HTR-8/SVneo (cell line): ENCODE measurements at regions not wholly inside any gene's neighbourhood (a gene's known extent, or its start where the extent isn't known, plus 50 kb on each side); places are given as distances from the start of the nearest gene placed in this dataset.
"Not testable (repeated sequence)": the region's sequence is repeated elsewhere in the genome, so short reads cannot be mapped to it uniquely, and the experiment has no call there.

Experiments
- DNase-seq: peaks from one replicate; pipeline ENCODE4 v3.0.0; 2011; ENCODE audit warnings: low spot score, mixed read lengths; ENCODE audit not compliant: insufficient read length
- FAIRE-seq: peaks from 2 replicates; lab custom pipeline; 2011; peaks lifted over from hg19 to GRCh38; lab: Jason Lieb, UNC

DNA sequence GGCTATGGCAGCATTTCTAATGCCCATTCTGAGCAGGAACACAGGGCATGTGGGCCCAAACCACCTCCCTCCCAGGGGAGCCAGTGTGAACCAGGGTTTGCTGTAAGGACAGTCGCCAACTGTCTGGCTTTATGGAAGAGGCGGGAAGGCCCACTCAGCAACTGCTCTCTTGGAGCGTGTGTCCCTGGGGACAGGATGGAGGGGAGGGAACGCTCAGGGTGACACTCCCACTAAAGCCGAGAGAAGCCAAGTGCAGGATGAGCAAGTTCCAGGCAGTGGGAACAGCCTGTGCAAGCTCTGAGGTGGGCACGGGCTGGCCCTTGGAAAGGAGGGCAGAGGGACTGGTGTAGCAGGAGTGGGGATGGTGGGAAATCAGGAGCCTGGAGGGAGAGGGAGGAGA, 233.0 kb upstream of the FRG2C start:
- not testable (repeated sequence) for FAIRE-seq

DNA sequence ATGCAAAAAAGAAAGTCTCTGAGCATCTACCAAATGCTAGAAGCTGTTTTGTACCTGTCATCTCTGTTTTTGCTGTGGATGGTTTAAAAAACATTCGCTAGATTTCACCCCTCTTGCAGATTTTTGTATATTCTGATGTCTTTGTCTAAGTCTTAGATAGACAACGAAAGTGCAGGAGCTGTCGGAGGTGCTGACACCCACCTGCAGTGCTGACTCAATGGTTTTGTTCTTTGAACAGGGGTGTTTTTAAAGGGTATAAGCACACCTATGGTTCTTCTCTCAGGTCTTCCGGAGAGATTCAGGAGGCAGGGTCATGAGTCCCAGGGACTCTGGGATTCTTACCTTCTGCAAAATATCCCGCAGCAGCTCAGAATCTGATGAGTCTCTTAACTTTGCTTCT, 231.7 kb upstream of the FRG2C start:
- DNase-seq, FAIRE-seq: not testable (repeated sequence)

More for the DNA sequence above, 233.0 kb upstream of the FRG2C start:
- DNase-seq, result not testable (repeated sequence)

DNA sequence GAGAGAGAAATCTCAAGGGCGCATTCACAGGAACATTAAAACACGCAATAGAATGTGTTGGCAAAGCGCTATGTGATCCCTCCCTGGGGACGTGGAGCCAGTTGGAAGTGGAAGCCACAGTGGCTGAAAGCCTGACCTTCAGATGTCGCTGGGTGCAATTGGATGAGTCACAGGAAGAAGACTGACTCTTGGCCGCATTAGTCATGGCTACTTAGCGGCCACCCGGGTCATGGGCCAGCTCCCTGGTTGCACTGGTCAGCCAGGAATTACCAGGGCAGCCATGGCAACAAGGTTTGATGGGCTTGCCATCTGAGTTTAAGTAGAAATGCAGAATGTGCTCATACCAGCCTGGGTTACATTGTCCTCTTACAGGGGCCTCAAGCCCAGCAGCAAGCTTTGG, 231.2 kb upstream of the FRG2C start:
- not testable (repeated sequence) for FAIRE-seq
- peak; percentile 24 for DNase-seq

DNA sequence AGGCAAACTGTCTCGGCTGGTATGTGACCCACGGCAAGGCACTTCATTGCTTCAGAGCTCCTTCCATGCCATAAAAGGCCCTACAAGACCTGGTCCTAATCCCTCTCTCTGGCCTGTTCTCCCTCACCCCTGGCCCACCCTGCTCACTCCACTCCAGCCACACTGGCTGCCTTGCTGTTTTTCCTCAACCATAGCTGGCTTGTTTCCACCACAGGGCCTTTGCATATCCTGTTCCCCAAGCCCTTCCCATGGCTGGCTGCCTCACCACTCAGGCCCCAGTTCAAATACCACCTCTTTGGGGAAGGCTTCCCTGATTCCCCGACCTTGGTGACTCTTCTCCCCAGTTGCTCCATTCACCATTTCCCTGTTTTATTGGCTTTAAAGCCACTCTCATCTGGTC, 230.8 kb upstream of the FRG2C start:
- DNase-seq, FAIRE-seq: not testable (repeated sequence)

DNA sequence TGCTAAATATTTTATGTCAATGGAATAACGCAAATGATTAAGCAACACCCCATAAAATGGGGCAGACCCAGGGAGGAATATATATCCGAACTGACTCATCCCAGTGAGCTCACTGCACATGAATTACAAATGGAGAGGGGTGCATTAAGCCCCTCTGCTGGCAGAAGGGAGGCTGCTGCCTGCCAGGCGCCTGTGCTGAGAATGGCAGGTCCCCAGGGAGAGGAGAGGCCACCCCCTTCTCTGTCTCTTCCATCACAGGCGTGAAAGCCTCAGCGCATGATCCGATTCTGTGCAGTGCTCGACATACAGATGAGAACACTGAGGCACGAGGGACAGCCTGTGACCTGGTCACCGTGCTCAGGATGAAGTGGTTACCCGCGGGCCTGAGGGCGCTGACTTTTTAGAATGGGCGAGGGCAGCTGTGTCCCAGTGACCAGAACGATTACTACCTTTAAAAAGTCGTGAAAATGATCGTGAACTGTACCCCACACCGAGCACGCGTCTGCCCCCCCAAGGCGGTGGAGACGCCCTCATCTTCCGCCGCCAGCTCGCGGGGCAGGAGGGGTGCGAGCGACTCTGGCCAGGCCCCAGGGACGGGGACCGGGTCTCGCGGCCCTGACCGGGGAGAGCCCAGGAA, 229.7 kb upstream of the FRG2C start:
- DNase-seq, result peak; percentile 13
- not testable (repeated sequence) for FAIRE-seq

DNA sequence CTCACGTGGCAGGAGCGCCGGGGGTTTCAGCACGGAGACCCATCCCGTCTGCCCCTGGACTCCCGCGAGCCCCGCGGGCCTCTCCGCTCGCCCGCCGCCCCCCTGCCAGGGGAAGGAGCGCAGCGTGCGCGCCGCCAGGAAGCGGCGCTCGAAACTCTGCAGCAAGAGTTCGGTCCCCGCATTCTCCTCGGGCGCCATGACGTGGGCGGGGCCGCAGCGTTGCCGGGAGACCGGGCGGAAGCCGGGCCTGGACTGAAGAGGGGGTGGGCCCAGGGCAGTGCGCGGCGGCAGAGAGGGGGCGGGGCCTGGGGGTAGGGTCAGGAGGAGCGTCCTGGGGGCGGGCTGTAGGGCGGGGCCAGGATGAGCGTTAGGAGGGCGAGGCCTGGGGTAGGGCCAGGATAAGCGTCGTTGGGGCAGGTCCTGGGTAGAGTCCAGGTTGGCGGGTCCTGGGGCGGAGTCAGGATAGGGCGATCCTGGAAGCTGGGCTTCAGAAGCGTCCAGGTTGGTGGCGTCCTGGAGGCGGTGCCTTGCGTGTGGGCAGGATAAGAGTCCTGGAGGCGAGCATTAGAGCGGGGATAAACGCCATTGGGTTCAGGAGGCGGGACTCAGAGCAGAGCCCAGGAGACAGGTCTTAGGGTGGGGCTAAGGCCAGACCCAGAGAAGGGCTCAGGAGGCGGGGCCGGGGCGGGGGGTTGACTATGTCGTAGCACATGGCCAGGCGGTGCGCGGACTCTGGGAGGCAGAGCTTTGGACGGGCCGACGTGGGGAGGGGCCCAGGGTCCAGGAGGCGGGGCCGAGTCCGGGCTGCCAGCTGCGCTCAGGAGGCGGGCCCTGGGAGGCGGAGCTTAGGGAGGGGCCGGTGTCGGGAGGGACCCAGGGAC, 229.0 kb upstream of the FRG2C start:
- FAIRE-seq, result peak; percentile 26
- peak; percentile 47 for DNase-seq

DNA sequence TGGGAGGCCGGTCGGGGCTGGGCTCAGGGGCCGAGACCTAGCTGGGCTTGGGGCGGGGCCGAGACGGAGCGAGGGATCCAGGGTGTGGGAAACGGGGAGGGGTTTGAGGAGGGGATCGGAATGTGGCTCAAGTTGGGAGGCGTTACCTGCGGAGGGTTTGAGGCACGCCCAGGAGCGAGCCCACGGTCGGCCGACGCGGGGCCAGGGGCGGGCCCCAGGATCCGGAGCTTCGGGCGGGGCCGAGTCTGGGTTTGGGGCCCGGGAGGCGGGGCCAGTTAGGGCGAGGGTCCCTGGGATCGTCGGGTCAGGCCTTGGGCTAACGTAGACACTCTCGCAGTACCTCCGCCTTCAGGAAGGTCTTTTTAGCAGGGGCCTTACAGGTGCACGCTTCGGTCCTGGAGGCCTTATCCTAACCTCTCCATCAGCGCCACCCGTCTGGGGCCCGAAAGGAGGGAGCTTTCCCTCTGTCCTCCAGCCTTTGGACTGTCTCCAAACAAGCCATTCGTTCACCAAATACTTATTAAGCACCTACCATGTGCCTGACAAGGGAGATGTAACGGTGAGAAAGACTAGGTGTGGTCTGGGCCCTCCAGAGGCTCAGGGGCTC, 228.2 kb upstream of the FRG2C start:
- FAIRE-seq, result not testable (repeated sequence)
- peak; percentile 54 for DNase-seq

DNA sequence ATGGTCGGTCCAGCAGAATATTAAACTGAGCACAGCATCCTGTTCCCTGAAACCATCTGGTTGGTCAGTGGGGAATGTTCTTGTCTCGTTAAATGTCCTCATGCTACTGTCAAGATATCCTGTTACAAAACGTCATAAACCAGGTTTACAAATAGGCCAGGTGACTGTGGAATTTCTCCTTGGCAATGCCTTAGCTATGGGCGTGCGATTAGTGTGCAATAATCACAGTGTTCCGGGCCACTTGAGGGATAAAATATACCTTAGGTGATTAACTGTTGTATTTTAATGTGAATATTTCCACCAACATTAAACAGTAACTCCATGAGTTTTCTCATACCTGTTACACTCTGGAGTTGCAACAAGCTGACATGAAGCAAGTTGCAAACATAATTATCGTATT, 223.1 kb upstream of the FRG2C start:
- not testable (repeated sequence) for FAIRE-seq, DNase-seq

DNA sequence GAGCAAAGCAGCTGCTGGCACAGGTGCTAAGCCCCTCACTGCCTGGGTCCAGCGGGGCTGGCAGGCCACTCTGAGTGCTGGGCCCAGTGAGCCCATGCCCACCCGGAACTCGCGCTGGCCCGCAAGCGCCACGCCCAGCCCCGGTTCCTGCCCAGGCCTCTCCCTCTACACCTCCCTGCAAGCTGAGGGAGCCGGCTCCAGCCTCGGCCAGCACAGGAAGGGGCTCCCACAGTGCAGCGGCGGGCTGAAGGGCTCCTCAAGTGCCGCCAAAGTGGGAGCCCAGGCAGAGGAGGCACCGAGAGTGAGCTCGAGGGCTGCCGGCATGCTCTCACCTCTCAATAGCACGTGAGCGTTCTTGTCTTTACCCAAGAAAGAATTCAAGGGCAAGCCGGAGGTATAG, 219.5 kb upstream of the FRG2C start:
- not testable (repeated sequence) for DNase-seq, FAIRE-seq

DNA sequence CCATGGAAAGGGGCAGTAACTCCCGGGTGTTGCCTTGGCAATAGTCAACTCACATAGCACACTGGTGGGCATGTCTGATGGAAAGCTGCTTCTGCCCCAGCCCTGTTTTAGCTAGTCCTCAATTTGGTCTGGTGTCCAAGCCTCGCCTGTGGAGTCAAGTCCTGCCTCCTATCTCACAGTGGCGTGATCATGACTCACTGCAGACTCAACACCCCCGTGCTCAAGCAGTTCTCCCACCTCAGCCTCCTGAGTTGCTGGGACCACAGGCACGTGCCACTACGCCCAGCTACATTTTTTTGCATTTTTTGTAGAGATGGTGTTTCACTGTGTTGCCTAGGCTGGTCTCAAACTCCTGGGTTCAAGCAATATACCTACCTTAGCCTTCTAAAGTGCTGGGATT, 218.9 kb upstream of the FRG2C start:
- not testable (repeated sequence) for DNase-seq, FAIRE-seq

DNA sequence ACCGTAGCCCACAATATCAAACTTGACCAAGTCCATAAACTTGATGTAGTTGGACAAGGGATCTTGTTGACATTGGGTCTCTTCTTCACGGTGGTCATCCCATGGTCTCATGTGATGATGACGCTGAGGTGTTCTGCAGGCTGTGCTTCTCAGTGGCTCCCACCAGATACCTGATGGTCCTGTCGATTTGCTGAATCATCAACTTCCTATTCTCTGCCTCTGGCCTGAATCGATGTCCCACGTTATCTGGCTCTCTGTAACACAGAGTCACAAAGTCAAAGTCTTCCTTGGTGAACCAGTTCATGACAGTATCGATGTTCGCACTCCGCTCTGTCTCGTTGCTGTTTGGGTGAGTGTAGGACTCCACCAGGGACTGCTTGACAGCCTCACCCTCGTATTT, 217.2 kb upstream of the FRG2C start:
- DNase-seq, FAIRE-seq: not testable (repeated sequence)

DNA sequence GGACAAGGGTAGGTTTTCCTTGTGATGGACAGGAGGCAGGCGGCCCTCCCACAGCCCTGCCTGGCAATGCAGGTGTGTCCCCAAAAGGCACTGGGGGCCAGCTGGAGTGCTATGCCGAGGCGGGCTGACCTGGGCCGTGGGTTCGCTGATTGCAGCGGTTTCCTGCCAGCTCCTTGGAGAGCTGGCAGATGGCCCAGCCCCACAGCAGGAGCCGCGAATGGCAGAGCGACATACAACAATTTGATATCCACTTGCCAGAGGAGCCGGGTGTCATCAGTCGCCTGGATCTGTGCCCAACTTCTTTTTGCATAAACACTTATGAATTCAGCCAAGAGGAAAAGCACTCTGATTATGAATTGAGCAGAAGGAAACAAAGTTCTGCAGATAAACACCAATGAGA, 210.8 kb upstream of the FRG2C start:
- FAIRE-seq, DNase-seq: not testable (repeated sequence)

DNA sequence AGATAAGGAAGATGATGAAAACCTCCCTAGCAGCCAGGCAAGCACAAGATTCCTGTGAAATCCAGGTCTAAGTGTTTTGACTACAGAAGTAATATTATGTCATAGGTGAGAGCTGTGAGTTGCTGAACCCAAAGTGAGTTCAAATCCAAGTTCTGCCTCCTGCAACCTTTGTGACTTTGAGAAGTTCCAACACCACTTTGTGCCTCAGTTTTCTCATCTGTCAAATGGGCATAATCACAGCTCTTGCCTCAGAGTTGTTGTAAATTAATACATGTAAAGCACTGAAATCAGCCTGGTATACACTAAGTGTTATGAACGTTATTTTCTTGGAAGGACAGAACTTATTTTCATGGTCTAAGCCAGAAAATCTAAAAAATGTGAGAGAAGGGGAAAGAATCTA, 210.3 kb upstream of the FRG2C start:
- not testable (repeated sequence) for DNase-seq, FAIRE-seq

DNA sequence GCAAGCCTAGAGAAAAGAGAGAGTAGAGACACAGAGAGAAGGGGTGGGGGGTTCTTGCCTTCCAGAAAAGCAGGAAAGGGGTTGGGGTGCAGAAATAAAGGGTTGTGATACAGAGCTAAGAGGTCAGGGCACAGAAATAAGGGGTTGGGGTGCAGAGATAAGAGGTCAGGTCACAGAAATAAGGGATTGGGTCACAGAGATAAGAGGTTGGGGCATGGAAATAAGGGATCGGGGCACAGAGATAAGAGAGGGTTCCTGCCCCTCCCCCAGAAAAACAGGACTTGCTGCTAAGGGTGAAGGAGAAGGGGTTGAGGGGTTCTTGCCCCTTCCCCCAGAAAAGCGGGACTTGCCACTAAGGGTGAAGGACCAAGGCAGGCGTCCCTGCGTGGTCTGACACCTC, 189.6 kb upstream of the FRG2C start:
- DNase-seq, FAIRE-seq: not testable (repeated sequence)

DNA sequence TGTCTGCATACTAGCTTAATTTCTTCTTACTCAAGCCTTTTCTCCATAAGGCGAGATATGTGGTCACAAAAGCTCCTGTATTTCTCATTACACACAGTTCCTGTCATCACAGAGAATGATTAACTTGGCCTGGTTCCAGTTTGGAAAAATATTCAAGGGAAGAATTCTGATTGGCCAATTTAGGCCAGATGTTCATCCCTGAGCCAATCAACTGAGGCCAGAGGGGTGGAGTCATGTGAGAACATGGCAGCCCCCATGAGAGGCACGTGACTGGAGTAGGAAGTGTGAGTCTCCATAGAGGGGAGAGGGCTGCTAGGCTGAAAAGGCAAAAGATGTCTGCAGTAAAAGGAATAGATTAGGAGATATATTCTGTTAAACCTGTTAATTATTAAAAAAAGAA, 167.5 kb upstream of the FRG2C start:
- FAIRE-seq, DNase-seq: not testable (repeated sequence)

DNA sequence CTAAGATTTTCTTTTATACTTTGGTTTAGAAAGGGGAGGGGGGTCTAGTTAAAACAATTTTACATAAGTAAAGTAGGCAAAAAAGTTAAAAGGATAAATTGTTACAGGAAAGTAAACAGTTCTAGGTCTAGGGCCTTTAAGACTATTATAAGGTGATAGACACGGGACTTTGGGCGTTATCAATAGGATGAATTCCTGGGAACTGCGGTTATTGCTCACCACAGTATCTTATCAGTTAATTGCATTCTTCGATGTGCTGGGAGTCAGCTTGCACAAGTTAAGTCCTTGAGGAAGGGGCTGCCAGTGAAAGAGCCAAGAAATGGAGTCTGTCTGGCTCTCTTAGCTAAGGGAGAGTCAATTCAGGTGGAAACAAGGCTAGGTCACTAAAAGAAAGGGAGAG, 163.8 kb upstream of the FRG2C start:
- not testable (repeated sequence) for DNase-seq, FAIRE-seq

DNA sequence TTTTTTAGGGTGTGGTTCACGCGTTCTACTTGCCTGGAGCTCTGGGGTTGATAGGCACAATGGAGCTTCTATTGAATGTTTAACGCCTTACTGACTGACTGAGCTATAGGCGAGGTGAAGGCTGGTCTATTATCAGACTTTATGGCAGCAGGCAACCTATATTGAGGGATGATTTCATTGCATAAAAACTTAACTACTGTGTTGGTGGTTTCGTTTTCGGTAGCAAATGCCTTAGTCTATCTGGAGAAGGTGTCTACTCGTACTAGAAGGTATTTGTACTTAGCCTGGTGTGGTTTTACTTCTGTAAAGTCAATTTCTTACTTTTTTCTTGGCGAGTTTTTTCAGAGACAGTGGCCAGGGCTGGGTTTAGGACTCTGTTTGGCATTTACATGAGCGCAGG, 162.0 kb upstream of the FRG2C start:
- DNase-seq, FAIRE-seq: not testable (repeated sequence)

DNA sequence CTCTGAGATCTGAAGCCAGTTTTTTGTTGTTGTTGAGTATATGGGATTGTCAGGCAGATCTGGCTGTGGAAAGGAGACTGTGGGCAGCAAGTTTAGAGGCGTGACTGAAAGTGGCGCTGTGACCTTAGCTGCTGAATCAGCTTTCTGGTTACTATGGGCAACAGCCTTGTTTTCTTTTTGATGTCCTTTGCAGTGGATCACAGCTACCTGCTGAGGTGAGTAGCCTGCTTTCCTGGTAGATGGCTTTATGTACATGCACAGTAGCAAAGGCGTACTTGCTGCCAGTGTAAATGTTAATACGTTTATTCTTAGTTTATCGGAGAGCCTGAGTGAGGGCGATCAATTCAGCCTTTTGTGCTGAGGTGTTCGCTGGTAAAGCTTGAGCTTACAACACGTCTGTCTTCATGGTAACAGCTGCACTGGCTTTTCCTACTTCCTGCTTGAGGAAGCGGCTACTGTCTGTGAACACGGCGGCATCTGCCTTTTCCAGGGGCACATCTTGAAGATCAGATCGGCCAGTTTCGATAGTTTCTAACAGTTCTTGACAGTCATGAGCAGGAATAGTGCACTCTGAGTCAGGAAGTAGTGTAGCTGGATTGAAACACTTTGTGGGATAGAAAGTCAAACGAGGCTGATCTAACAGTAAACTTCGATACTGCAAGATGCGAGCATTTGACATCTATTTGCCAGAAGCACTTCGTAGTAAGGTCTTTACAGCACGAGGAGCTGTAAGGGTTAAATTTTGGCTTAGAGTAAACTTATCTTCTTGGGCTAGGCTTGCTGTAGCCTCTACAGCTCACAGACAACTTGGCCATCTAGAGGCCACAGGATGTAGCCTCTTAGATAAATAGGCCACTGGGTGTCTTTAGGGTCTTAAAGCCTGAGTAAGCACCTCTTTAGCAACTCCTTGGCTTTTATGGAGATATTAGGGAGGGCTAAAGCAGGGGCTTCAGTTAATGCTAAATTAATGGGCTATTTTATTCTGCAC, 161.1 kb upstream of the FRG2C start:
- FAIRE-seq, result not testable (repeated sequence)
- peak; percentile 7 for DNase-seq

DNA sequence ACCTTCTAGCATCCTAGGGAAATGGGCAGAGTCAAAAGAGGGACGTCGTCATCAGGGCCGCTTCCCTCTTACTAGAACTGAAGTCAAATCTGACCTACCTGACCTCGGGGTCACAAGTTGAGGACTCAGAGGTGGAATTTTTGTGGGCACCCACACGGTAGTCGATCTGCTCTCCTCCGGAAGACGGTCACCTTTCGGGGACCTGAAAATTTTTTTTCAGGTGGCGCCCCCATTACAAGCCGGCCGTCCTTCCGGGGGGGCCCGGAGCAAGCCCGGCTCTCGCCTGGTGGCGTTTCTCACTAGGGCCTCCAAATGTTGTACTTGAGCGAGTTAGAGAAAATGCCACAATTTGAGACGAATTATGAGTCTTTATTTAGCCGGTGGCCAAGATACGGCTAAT, 157.5 kb upstream of the FRG2C start:
- FAIRE-seq, result no peak

More for the DNA sequence above, 157.5 kb upstream of the FRG2C start:
- DNase-seq, result no peak
